ENCODE measurements at regions not wholly inside any gene's neighbourhood (a gene's known extent, or its start where the extent isn't known, plus 50 kb on each side); places are given as distances from the start of the nearest gene placed in this dataset.

DNA sequence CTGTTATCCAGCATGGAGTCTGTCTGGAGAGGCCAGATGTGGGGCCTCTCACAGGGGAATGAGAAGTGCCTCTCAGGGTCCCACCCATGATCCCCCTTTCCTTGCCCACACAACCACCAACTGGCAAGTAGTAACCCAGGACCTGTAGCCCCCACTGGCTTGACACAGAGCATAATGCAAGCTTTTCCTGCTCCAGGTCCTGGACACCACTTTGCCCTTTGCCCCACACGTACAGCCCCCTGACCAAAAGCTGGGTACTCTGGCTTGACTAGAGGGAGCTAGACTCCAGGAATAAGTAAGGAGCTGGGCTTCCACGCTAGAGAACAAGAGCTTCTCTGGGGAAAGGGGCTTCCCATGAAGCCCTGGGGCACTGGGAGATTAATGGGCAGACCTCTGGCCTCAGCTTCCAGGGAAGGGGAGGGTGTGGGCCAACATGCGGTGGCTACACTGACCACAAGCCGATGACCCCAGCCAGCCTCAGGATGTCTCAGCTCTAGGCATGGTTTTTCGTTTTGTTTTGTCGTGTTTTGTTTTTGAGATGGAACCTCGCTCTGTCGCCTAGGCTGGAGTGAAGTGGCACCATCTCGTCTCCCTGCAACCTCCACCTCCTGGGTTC lies 109.5 kb downstream of the C9orf50 start:
- ATAC-seq (ENCODE audit: low read depth in 2 of 2) (no peak), DNase-seq (no peak)
- Mint-ChIP-seq H3K4me3 (no peak overlapping the region), H3K9me3 (peaks cover 0 to 15% (median 7%) of the 10 kb centered on the region in 7 donors), H3K27me3 (peaks cover 9% of the 10 kb centered on the region), H3K36me3 (no peaks in the 10 kb centered on the region), H3K4me1 (peaks cover 0 to 4% (median 0%) of the 10 kb centered on the region in 4 donors), H3K27ac (no peak overlapping the region)
- Histone ChIP-seq H3K27ac (ENCODE audit: insufficient read depth, low read length, poor library complexity, severe bottlenecking) (no peak overlapping the region), H3K36me3 (ENCODE audit: control insufficient read depth, insufficient read depth, low read length) (no peaks in the 10 kb centered on the region), H3K9me3 (ENCODE audit: control insufficient read depth in 2 of 2, low read length in 2 of 2) (peaks cover 6 to 21% of the 10 kb centered on the region in 2 experiments), H3K4me1 (ENCODE audit: control insufficient read depth, insufficient read depth, low read length, poor library complexity, severe bottlenecking) (no peaks in the 10 kb centered on the region), H3K4me3 (ENCODE audit: low read depth, low read length) (no peak overlapping the region), H3K27me3 (ENCODE audit: control insufficient read depth, insufficient read depth, low read length) (no peaks in the 10 kb centered on the region)

DNA sequence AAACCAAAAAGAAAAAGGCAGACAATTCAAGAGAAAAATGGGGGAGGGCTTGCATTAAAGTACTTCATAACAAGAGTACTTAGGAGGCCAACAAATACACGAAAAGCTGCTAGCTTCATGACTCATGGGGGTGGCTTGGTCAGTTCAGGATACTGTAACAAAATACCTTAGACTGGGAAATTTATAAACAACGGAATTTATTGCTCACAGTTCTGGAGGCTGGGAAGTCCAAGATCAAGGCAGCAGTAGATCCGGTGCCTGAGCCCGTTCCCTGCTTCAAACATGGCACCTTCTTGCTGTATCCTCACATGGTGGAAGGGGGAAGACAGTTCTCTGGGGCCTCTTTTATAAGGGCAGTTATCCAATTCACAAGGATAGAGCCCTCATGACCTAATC lies 111.4 kb downstream of the C9orf50 start:
- DNase-seq (no peak), ATAC-seq (ENCODE audit: low read depth in 2 of 2) (no peak)
- H3K4me1 Mint-ChIP-seq = peaks cover 0 to 9% (median 5%) of the 10 kb centered on the region in 4 donors
- Histone ChIP-seq H3K27ac (ENCODE audit: insufficient read depth, low read length, poor library complexity, severe bottlenecking) (no peak overlapping the region), H3K4me1 (ENCODE audit: control insufficient read depth, insufficient read depth, low read length, poor library complexity, severe bottlenecking) (no peaks in the 10 kb centered on the region), H3K4me3 (ENCODE audit: low read depth, low read length) (no peak overlapping the region), H3K9me3 (ENCODE audit: control insufficient read depth in 2 of 2, low read length in 2 of 2) (peaks cover 6 to 14% of the 10 kb centered on the region in 2 experiments), H3K27me3 (ENCODE audit: control insufficient read depth, insufficient read depth, low read length) (no peaks in the 10 kb centered on the region), H3K36me3 (ENCODE audit: control insufficient read depth, insufficient read depth, low read length) (no peaks in the 10 kb centered on the region)
- peaks cover 0 to 10% (median 4%) of the 10 kb centered on the region in 7 donors for H3K9me3 Mint-ChIP-seq
- no peaks in the 10 kb centered on the region for H3K36me3 Mint-ChIP-seq
- no peak overlapping the region for H3K4me3 Mint-ChIP-seq
- H3K27ac Mint-ChIP-seq = no peak overlapping the region
- peaks cover 9% of the 10 kb centered on the region for H3K27me3 Mint-ChIP-seq

DNA sequence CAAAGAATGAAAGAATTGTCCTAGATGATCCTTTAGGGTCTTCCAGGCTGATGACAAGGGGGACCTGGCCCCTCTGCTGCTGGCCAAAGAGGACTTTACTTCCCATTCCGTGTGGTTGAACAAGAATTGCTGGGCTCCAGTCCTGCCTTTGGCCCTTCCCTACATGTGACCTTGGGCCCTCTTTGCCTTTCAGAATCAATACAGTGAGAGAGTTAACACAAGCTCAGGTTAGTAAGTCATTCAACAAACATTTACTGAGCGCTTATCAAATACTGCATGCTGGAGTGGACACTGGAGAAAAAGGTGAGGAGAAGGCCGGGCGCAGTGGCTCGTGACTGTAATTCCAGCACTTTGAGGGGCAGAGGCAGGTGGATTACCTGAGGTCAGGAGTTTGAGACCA lies 113.1 kb downstream of the C9orf50 start:
- peak overlapping the region in 1 of 3 donors; percentile 41 for H3K27ac Mint-ChIP-seq
- H3K27me3 Mint-ChIP-seq = peaks cover 9% of the 10 kb centered on the region
- Histone ChIP-seq H3K36me3 (ENCODE audit: control insufficient read depth, insufficient read depth, low read length) (no peaks in the 10 kb centered on the region), H3K4me1 (ENCODE audit: control insufficient read depth, insufficient read depth, low read length, poor library complexity, severe bottlenecking) (no peaks in the 10 kb centered on the region), H3K9me3 (ENCODE audit: control insufficient read depth in 2 of 2, low read length in 2 of 2) (no peaks in the 10 kb centered on the region), H3K4me3 (ENCODE audit: low read depth, low read length) (no peak overlapping the region), H3K27ac (ENCODE audit: insufficient read depth, low read length, poor library complexity, severe bottlenecking) (no peak overlapping the region), H3K27me3 (ENCODE audit: control insufficient read depth, insufficient read depth, low read length) (no peaks in the 10 kb centered on the region)
- peaks cover 0 to 2% (median 0%) of the 10 kb centered on the region in 7 donors for H3K9me3 Mint-ChIP-seq
- no peaks in the 10 kb centered on the region for H3K36me3 Mint-ChIP-seq
- H3K4me3 Mint-ChIP-seq = no peak overlapping the region
- ATAC-seq (ENCODE audit: low read depth in 2 of 2) = no peak
- peaks cover 0 to 9% (median 7%) of the 10 kb centered on the region in 4 donors for H3K4me1 Mint-ChIP-seq
- DNase-seq = no peak

DNA sequence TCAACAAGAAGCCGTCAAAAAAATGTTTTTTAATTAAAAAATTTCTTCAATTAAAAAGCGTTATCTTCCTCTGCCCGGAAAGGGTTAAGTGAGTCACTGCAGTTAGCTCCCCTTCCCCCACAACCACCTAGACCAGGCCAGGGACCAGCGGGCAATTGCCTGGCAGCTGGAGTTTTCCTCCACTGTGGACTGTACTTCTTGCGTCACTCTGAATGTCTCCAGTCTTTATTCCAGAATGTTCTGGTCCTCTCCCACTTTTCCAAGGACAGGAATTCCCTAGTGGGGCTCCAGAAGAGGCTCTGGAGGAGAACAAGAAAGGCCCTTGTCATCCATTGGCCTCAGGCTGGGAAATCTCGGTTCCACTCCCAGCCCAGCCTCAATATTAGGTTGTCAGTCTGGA lies 114.0 kb downstream of the C9orf50 start:
- H3K27me3 ChIP-seq (ENCODE audit: control insufficient read depth, insufficient read depth, low read length) = no peaks in the 10 kb centered on the region
- H3K4me3 Mint-ChIP-seq = no peak overlapping the region
- H3K4me1 Mint-ChIP-seq = peaks cover 2 to 9% (median 7%) of the 10 kb centered on the region in 4 donors
- H3K9me3 Mint-ChIP-seq = peaks cover 0 to 2% (median 0%) of the 10 kb centered on the region in 7 donors
- H3K36me3 ChIP-seq (ENCODE audit: control insufficient read depth, insufficient read depth, low read length) = no peaks in the 10 kb centered on the region
- no peak overlapping the region for H3K27ac ChIP-seq (ENCODE audit: insufficient read depth, low read length, poor library complexity, severe bottlenecking)
- no peaks in the 10 kb centered on the region for H3K9me3 ChIP-seq (ENCODE audit: control insufficient read depth in 2 of 2, low read length in 2 of 2)
- DNase-seq = no peak
- no peaks in the 10 kb centered on the region for H3K4me1 ChIP-seq (ENCODE audit: control insufficient read depth, insufficient read depth, low read length, poor library complexity, severe bottlenecking)
- peaks cover 2% of the 10 kb centered on the region for H3K36me3 Mint-ChIP-seq
- no peak for ATAC-seq (ENCODE audit: low read depth in 2 of 2)
- no peak overlapping the region for H3K4me3 ChIP-seq (ENCODE audit: low read depth, low read length)
- H3K27ac Mint-ChIP-seq = no peak overlapping the region
- H3K27me3 Mint-ChIP-seq = peaks cover 9% of the 10 kb centered on the region

DNA sequence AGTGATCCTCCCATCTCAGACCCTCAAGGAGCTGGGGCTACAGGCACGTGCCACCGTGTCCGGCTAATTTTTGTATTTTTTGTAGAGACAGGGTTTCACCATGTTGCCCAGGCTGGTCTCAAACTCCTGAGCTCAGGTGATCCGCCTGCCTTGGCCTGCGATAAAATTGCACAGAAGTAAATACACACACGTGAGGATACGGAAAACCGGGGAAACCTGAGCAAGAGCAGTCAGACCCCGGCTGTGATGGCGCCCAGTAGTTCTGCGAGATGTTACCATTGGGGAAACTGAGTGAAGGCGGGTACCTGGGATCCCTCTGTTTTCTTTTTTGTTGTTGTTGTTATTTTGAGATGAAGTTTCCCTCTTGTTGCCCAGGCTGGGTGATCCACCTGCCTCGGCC lies 114.9 kb downstream of the C9orf50 start:
- H3K9me3 Mint-ChIP-seq = peaks cover 0 to 2% (median 0%) of the 10 kb centered on the region in 7 donors
- DNase-seq (no peak), ATAC-seq (ENCODE audit: low read depth in 2 of 2) (no peak)
- Histone ChIP-seq H3K4me3 (ENCODE audit: low read depth, low read length) (no peak overlapping the region), H3K27ac (ENCODE audit: insufficient read depth, low read length, poor library complexity, severe bottlenecking) (no peak overlapping the region), H3K9me3 (ENCODE audit: control insufficient read depth in 2 of 2, low read length in 2 of 2) (no peaks in the 10 kb centered on the region), H3K36me3 (ENCODE audit: control insufficient read depth, insufficient read depth, low read length) (no peaks in the 10 kb centered on the region), H3K27me3 (ENCODE audit: control insufficient read depth, insufficient read depth, low read length) (no peaks in the 10 kb centered on the region), H3K4me1 (ENCODE audit: control insufficient read depth, insufficient read depth, low read length, poor library complexity, severe bottlenecking) (no peaks in the 10 kb centered on the region)
- H3K27ac Mint-ChIP-seq = peak overlapping the region in 2 of 3 donors; percentile 56 to 71
- H3K36me3 Mint-ChIP-seq = peaks cover 3% of the 10 kb centered on the region
- H3K27me3 Mint-ChIP-seq = peaks cover 9% of the 10 kb centered on the region
- H3K4me3 Mint-ChIP-seq = no peak overlapping the region
- peaks cover 4 to 9% (median 7%) of the 10 kb centered on the region in 4 donors for H3K4me1 Mint-ChIP-seq

DNA sequence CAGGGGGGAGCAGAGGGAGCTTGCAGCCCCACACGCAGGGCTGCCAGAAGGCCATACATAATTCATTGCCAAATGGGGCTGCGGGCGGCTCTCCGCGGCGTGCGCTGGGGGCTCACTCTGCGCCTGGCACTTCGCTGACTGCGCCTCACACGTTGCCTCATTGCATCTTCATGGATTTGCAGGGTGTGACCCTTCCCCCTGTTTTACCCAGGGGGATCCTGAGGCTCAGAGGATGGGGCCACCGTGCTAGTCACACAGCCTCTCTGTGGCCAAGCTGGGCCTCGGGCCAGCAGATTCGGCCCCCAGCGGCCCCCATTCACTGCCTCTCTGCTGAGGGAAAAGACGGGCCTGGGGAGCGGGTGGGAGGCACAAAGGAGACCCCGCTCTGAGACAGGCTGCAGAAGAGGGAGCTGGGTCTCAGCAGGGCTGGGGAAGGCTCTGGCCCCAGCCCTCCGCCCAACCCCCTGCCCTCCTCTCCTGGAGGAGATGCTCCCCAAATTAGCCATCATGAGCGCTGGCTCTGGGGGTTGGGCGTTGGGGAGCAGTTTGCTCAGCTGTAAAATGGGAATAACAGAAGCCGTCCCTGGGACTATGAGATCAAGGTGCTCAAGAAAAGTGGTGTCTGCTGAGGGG lies 115.5 kb downstream of the C9orf50 start:
- Mint-ChIP-seq H3K36me3 (peaks cover 3% of the 10 kb centered on the region), H3K4me3 (no peak overlapping the region), H3K4me1 (peaks cover 4 to 9% (median 7%) of the 10 kb centered on the region in 4 donors), H3K27me3 (peaks cover 5% of the 10 kb centered on the region), H3K27ac (peak overlapping the region in 2 of 3 donors; percentile 56 to 71), H3K9me3 (peaks cover 0 to 2% (median 0%) of the 10 kb centered on the region in 7 donors)
- no peak for ATAC-seq (ENCODE audit: low read depth in 2 of 2)
- Histone ChIP-seq H3K36me3 (ENCODE audit: control insufficient read depth, insufficient read depth, low read length) (no peaks in the 10 kb centered on the region), H3K9me3 (ENCODE audit: control insufficient read depth in 2 of 2, low read length in 2 of 2) (no peaks in the 10 kb centered on the region), H3K27ac (ENCODE audit: insufficient read depth, low read length, poor library complexity, severe bottlenecking) (no peak overlapping the region), H3K4me3 (ENCODE audit: low read depth, low read length) (no peak overlapping the region), H3K27me3 (ENCODE audit: control insufficient read depth, insufficient read depth, low read length) (no peaks in the 10 kb centered on the region), H3K4me1 (ENCODE audit: control insufficient read depth, insufficient read depth, low read length, poor library complexity, severe bottlenecking) (no peaks in the 10 kb centered on the region)
- no peak for DNase-seq

DNA sequence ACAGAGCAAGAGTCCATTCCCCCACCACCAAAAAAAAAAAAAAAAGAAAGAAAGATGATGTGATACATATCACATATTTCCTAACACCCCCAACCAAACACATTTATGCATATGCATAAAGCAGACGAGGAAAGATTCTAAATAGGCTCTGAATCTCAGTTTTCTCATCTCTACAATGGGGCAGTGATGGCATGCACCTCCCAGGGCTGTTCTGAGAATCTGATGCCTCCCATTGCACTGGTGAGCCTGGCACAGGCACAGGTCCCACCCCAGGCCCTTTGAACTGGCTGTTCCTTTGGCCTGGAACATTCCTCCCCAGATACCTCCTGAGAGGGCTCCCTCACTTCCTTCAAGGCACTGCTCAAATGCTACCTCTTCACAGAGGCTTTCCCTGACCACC lies 116.5 kb downstream of the C9orf50 start:
- Histone ChIP-seq H3K4me1 (ENCODE audit: control insufficient read depth, insufficient read depth, low read length, poor library complexity, severe bottlenecking) (no peaks in the 10 kb centered on the region), H3K4me3 (ENCODE audit: low read depth, low read length) (no peak overlapping the region), H3K9me3 (ENCODE audit: control insufficient read depth in 2 of 2, low read length in 2 of 2) (no peaks in the 10 kb centered on the region), H3K27me3 (ENCODE audit: control insufficient read depth, insufficient read depth, low read length) (no peaks in the 10 kb centered on the region), H3K27ac (ENCODE audit: insufficient read depth, low read length, poor library complexity, severe bottlenecking) (no peak overlapping the region), H3K36me3 (ENCODE audit: control insufficient read depth, insufficient read depth, low read length) (no peaks in the 10 kb centered on the region)
- DNase-seq = no peak
- H3K27me3 Mint-ChIP-seq = peaks cover 3% of the 10 kb centered on the region
- ATAC-seq (ENCODE audit: low read depth in 2 of 2) = no peak
- H3K4me3 Mint-ChIP-seq = no peak overlapping the region
- peak overlapping the region; percentile 45 to 83 (median 53) for H3K27ac Mint-ChIP-seq
- peaks cover 3% of the 10 kb centered on the region for H3K36me3 Mint-ChIP-seq
- peaks cover 0 to 1% (median 0%) of the 10 kb centered on the region in 7 donors for H3K9me3 Mint-ChIP-seq
- H3K4me1 Mint-ChIP-seq = peaks cover 4 to 8% (median 7%) of the 10 kb centered on the region in 4 donors
